Parathyroid adenoma (tissue), 2 donors: ENCODE measurements at regions not wholly inside any gene's neighbourhood (a gene's known extent, or its start where the extent isn't known, plus 50 kb on each side); places are given as distances from the start of the nearest gene placed in this dataset.
A peak's percentile ranks its signal among the peaks of the same experiment; 100 is the strongest.

ENCODE experiments used
- H2AFZ ChIP-seq: fragments of 300-600 bp; sonication (generic); one replicate; pipeline ENCODE4 v1.7.0; 2017; ENCODE audit warnings: antibody characterized with exemption, mild to moderate bottlenecking
- H3K27ac ChIP-seq: fragments of 300-600 bp; sonication (generic); one replicate; pipeline ENCODE4 v1.7.0; 2017
- H3K27me3 ChIP-seq: fragments of 300-600 bp; sonication (generic); one replicate; pipeline ENCODE4 v1.7.0; 2017; ENCODE audit warnings: low read length; ENCODE audit not compliant: control insufficient read depth, insufficient read depth
- H3K36me3 ChIP-seq: fragments of 300-600 bp; sonication (generic); one replicate; pipeline ENCODE4 v1.7.0; 2017; ENCODE audit warnings: low read length; ENCODE audit not compliant: control insufficient read depth, insufficient read depth
- H3K4me1 ChIP-seq: fragments of 300-600 bp; sonication (generic); one replicate; pipeline ENCODE4 v1.7.0; 2017; ENCODE audit warnings: control low read depth
- H3K4me2 ChIP-seq: fragments of 300-600 bp; sonication (generic); one replicate; pipeline ENCODE4 v1.7.0; 2017; ENCODE audit warnings: low read length
- H3K4me3 ChIP-seq: fragments of 300-600 bp; sonication (generic); one replicate; pipeline ENCODE4 v1.7.0; 2017; ENCODE audit warnings: low read depth, low read length
- H3K79me2 ChIP-seq: fragments of 300-600 bp; sonication (generic); one replicate; pipeline ENCODE4 v1.7.0; 2017; ENCODE audit warnings: control low read depth
- H3K9ac ChIP-seq: fragments of 300-600 bp; sonication (generic); one replicate; pipeline ENCODE4 v1.7.0; 2017; ENCODE audit warnings: mild to moderate bottlenecking
- H3K9me3 ChIP-seq: fragments of 300-600 bp; sonication (generic); one replicate; pipeline ENCODE4 v1.7.0; 2017; ENCODE audit warnings: low read length; ENCODE audit not compliant: control insufficient read depth
- CTCF ChIP-seq: fragments of 300-600 bp; sonication (generic); IDR thresholded peaks from one replicate; pipeline ENCODE4 v1.7.0; 2017; ENCODE audit warnings: antibody characterized with exemption, mild to moderate bottlenecking
- donor health status: primary hyperparathyroidism.

GRCh38 chr5:173667702-173668101 lies 51.3 kb upstream of the BOD1 start:
- peak overlapping the region; percentile 61 for H2AFZ ChIP-seq
- peak overlapping the region; percentile 99 for H3K27ac ChIP-seq
- H3K4me2 ChIP-seq: no peak overlapping the region
- no peak overlapping the region for H3K9ac ChIP-seq
- H3K79me2 ChIP-seq: no peaks in the 10 kb centered on the region
- no peaks in the 10 kb centered on the region for H3K9me3 ChIP-seq
- no peak for TF ChIP-seq CTCF
- H3K4me1 ChIP-seq: peaks cover 67% of the 10 kb centered on the region
- H3K4me3 ChIP-seq: no peak overlapping the region
- no peaks in the 10 kb centered on the region for H3K27me3 ChIP-seq
- H3K36me3 ChIP-seq: no peaks in the 10 kb centered on the region

- H3K4me1 ChIP-seq: peaks cover 73% of the 10 kb centered on the region
- no peaks in the 10 kb centered on the region for H3K27me3 ChIP-seq
- H3K9me3 ChIP-seq: no peaks in the 10 kb centered on the region
- H3K4me2 ChIP-seq: no peak overlapping the region
- no peak overlapping the region for H3K4me3 ChIP-seq
- H3K79me2 ChIP-seq: no peaks in the 10 kb centered on the region
- H2AFZ ChIP-seq: peak overlapping the region; percentile 61
- no peak for TF ChIP-seq CTCF
- no peaks in the 10 kb centered on the region for H3K36me3 ChIP-seq
- H3K9ac ChIP-seq: no peak overlapping the region
- peak overlapping the region; percentile 99 for H3K27ac ChIP-seq
Measured at GRCh38 chr5:173668245-173668800, 51.9 kb upstream of the BOD1 start.

DNA sequence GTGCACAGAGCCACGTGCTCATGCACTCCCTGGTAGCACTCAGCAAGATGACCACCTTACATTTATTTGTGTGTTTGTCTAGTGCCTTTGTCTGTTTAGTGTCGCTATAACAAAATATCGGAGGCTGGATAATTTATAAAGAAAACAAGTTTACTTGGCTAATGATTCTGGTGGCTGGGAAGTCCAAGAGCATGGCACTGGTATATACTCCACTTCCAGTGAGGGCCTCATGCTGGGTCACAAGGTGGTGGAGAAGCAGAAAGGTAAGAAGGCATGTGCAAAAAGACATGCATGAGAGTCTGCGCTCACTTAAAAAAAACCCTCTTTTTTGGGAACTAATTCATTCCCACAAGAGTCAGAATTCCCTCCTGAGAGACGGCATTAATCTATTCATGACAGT lies 52.5 kb upstream of the BOD1 start:
- no peak overlapping the region for H3K9ac ChIP-seq
- no peaks in the 10 kb centered on the region for H3K27me3 ChIP-seq
- peaks cover 72% of the 10 kb centered on the region for H3K4me1 ChIP-seq
- H2AFZ ChIP-seq: no peak overlapping the region
- TF ChIP-seq CTCF: no peak
- peak overlapping the region; percentile 99 for H3K27ac ChIP-seq
- no peak overlapping the region for H3K4me3 ChIP-seq
- no peaks in the 10 kb centered on the region for H3K9me3 ChIP-seq
- no peaks in the 10 kb centered on the region for H3K79me2 ChIP-seq
- H3K4me2 ChIP-seq: no peak overlapping the region
- H3K36me3 ChIP-seq: no peaks in the 10 kb centered on the region

DNA sequence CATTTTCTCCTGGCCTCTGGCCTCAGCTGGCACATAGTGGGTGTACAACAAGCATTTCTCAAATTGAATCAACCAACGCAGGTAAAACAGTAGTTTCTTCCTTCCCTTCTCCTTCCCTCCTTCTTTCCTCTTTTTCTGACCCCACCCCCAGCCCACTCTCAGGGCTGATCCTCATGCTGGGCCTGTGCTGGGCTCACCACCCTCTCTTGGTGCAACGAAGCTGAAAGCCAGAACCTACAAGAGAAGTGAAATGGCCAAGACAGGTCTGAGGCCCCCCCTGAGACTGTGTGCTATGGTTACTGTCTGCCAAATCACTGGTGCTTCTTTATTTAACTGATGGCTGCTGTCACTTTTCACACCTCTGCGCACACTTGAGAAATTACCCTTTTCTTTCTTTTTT lies 53.0 kb upstream of the BOD1 start:
- no peak overlapping the region for H3K9ac ChIP-seq
- peak overlapping the region; percentile 50 for H3K4me2 ChIP-seq
- H3K27ac ChIP-seq: peak overlapping the region; percentile 99
- no peak overlapping the region for H2AFZ ChIP-seq
- no peaks in the 10 kb centered on the region for H3K79me2 ChIP-seq
- H3K27me3 ChIP-seq: no peaks in the 10 kb centered on the region
- no peak for TF ChIP-seq CTCF
- H3K9me3 ChIP-seq: no peaks in the 10 kb centered on the region
- no peaks in the 10 kb centered on the region for H3K36me3 ChIP-seq
- H3K4me1 ChIP-seq: peaks cover 72% of the 10 kb centered on the region
- no peak overlapping the region for H3K4me3 ChIP-seq

- Histone ChIP-seq H3K27ac (peak overlapping the region; percentile 99), H3K27me3 (no peaks in the 10 kb centered on the region), H3K36me3 (no peaks in the 10 kb centered on the region), H3K4me2 (peak overlapping the region; percentile 50), H3K4me3 (peak overlapping the region; percentile 30), H2AFZ (peak overlapping the region; percentile 2), H3K79me2 (no peaks in the 10 kb centered on the region), H3K9ac (no peak overlapping the region), H3K4me1 (peaks cover 77% of the 10 kb centered on the region), H3K9me3 (no peaks in the 10 kb centered on the region)
- TF ChIP-seq CTCF: no peak
Measured at GRCh38 chr5:173670130-173670651, 53.7 kb upstream of the BOD1 start.
